ENCODE measurements at regions not wholly inside any gene's neighbourhood (a gene's known extent, or its start where the extent isn't known, plus 50 kb on each side); places are given as distances from the start of the nearest gene placed in this dataset.

- TF ChIP-seq POLR2A (IDR thresholded peaks at IDR 0.05) (no peak), CTCF (IDR thresholded peaks at IDR 0.05) (no peak)
- DNase-seq, result no peak
- intact Hi-C loops (cut with DNase I), result no loop called here
- H3K27me3 ChIP-seq, result no peaks in the 10 kb centered on the region
- H3K4me3 ChIP-seq, result no peak overlapping the region
- 58 to 75% methylated on average over 8 of the region's 8 CpGs for WGBS, 2 donors
- no peaks in the 10 kb centered on the region for H3K36me3 ChIP-seq
- H3K27ac ChIP-seq, result no peak overlapping the region
- no peaks in the 10 kb centered on the region for H3K9me3 ChIP-seq
- no peaks in the 10 kb centered on the region for H3K4me1 ChIP-seq
Measured at GRCh38 chr3:105222568-105223093, 144.1 kb upstream of the ALCAM start.

- no peaks in the 10 kb centered on the region for H3K36me3 ChIP-seq
- H3K27ac ChIP-seq, result no peak overlapping the region
- no peaks in the 10 kb centered on the region for H3K4me1 ChIP-seq
- 81 to 88% methylated on average over 6 to 11 of the region's 11 CpGs for WGBS, 2 donors
- TF ChIP-seq POLR2A (IDR thresholded peaks at IDR 0.05), result no peak
- TF ChIP-seq CTCF (IDR thresholded peaks at IDR 0.05), result no peak
- H3K4me3 ChIP-seq, result no peak overlapping the region
- no peak for DNase-seq
- peaks cover 0 to under 1% (median 0%) of the 10 kb centered on the region in 3 donors for H3K9me3 ChIP-seq
- H3K27me3 ChIP-seq, result no peaks in the 10 kb centered on the region
- intact Hi-C loops (cut with DNase I), result no loop called here
Measured at GRCh38 chr3:105223815-105224214, 142.9 kb upstream of the ALCAM start.

GRCh38 chr3:105228696-105229095 is 138.0 kb upstream of the ALCAM start:
- TF ChIP-seq CTCF (IDR thresholded peaks at IDR 0.05) (no peak), POLR2A (IDR thresholded peaks at IDR 0.05) (no peak)
- no peaks in the 10 kb centered on the region for H3K27me3 ChIP-seq
- no peaks in the 10 kb centered on the region for H3K36me3 ChIP-seq
- peaks cover 0 to 6% (median 0%) of the 10 kb centered on the region in 3 donors for H3K9me3 ChIP-seq
- no peaks in the 10 kb centered on the region for H3K4me1 ChIP-seq
- WGBS, 2 donors, result 41 to 59% methylated on average over 3 of the region's 3 CpGs
- intact Hi-C loops (cut with DNase I), result no loop called here
- DNase-seq, result no peak
- H3K27ac ChIP-seq, result no peak overlapping the region
- no peak overlapping the region for H3K4me3 ChIP-seq

DNA sequence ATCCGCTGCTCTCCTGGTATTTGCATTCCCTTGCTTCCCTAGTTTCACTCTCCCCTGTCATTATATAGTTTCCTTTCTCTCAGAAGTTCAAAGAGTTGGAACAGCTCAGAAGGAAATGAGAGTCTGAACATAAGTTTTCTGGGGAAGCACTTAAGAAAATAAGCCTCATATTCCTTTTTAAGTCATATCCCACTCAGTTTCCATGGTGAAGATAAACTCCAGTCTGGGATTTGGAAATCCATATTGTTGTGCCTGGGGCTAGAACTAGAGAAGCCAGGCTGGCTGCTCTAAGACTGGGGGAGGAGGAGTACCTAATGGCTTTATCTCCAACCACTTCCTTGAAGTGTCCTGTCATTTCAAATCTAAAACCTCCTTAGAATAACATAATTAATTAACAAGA is 134.2 kb upstream of the ALCAM start:
- no peak for DNase-seq
- TF ChIP-seq POLR2A (IDR thresholded peaks at IDR 0.05) (no peak), CTCF (IDR thresholded peaks at IDR 0.05) (no peak)
- H3K36me3 ChIP-seq, result no peaks in the 10 kb centered on the region
- 58 to 65% methylated on average over 1 of the region's 1 CpG for WGBS, 2 donors
- no peaks in the 10 kb centered on the region for H3K27me3 ChIP-seq
- H3K9me3 ChIP-seq, result peaks cover 0 to 6% (median 0%) of the 10 kb centered on the region in 3 donors
- no peak overlapping the region for H3K27ac ChIP-seq
- H3K4me1 ChIP-seq, result no peaks in the 10 kb centered on the region
- no peak overlapping the region for H3K4me3 ChIP-seq
- intact Hi-C loops (cut with DNase I), result no loop called here

GRCh38 chr3:105233010-105233409 is 133.7 kb upstream of the ALCAM start:
- H3K9me3 ChIP-seq, result peaks cover 0 to 6% (median 0%) of the 10 kb centered on the region in 3 donors
- H3K27ac ChIP-seq, result no peak overlapping the region
- H3K36me3 ChIP-seq, result no peaks in the 10 kb centered on the region
- TF ChIP-seq CTCF (IDR thresholded peaks at IDR 0.05) (no peak), POLR2A (IDR thresholded peaks at IDR 0.05) (no peak)
- intact Hi-C loops (cut with DNase I), result no loop called here
- 83 to 89% methylated on average over 1 of the region's 1 CpG for WGBS, 2 donors
- no peak for DNase-seq
- H3K4me1 ChIP-seq, result no peaks in the 10 kb centered on the region
- no peak overlapping the region for H3K4me3 ChIP-seq
- H3K27me3 ChIP-seq, result no peaks in the 10 kb centered on the region
